ENCODE measurements at regions not wholly inside any gene's neighbourhood (a gene's known extent, or its start where the extent isn't known, plus 50 kb on each side); places are given as distances from the start of the nearest gene placed in this dataset.

DNA sequence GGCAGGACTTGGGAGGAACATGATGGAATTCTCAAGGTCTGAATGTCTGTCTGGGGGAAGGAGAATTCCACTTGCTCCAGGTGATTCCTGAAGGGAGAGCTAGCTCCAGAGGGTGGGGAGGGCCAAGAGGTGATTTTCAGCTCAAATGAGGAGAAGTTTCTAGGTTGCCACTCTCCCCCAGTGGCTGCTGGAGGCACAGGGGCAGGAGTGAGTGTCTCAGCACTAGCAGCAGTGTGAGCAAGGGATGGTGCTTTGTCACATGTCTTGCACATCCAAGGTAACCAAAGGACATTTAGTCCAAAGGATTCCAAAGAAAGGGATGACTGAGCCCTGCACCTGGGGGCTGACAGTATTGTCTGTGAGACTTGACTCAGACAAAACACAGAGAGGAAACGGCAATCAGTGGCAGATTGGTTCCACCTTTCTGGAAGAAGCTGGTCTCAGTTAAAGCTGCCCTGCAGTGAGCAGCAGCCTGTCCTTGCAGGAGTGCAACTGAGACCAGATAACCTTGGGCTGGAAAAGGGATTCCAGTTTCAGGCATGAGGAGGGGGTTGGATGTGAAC, 51.2 kb upstream of the PCBD1 start:
- no peak for DNase-seq (ENCODE audit: low read depth)
- no peak overlapping the region for H3K4me3 ChIP-seq (ENCODE audit: low read depth, low read length)

DNA sequence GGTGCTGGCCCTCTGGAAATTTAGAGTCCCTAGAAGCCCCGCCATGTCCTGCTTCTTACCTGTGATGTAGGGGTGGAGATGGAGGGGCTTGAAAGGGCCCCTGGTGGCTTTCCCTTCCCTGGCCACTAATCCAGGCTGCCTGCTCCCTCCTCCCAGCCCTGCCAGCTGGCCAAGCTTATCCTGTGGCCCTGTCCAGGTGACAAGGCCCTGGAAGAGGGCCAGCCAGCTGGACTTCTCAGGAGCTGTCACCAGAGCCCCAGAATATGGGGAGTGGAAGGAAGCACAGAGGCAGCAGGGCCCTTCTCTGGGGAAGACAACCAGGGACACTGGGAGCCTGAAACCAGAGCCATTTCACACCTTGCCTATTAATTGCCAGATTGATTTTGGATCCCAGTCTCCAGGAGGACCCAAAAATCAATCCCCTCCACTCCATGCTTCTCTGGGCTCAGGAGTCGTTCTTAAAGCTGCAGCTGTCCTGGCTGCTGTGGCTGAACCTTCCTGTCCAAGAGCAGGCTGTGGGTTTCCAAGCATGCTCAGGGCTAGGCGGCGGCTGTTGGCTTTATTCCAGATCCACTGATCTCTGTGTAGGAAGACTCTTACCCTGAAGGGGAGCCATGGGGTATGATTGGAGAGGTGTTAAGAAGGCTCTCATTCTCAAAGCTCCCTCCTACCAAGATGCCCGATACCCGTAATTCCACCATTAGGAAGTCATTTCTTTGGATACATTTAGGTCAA, 52.6 kb upstream of the PCBD1 start:
- no peak overlapping the region for H3K4me3 ChIP-seq (ENCODE audit: low read depth, low read length)
- DNase-seq (ENCODE audit: low read depth) = peak; percentile 4

DNA sequence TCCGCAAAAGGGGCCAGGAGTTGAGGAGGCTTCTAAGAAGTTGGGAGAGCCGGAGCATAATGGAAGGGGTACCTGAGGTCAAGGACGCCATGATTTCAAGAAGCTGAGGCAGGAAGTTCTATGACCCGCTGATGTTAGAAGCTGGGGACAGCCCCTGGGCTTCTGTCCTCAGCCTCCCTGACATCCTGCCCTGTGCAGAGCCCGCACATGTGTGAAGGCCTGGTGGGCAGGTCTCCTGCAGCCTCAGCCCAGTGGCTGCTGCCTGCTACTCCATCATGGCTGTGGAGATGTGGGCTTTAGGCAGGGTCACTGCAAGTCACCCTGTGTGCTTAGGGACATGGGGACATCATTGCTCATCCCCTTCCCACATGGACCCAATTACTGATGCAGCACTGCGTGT, 53.8 kb upstream of the PCBD1 start:
- no peak for DNase-seq (ENCODE audit: low read depth)
- no peak overlapping the region for H3K4me3 ChIP-seq (ENCODE audit: low read depth, low read length)

DNA sequence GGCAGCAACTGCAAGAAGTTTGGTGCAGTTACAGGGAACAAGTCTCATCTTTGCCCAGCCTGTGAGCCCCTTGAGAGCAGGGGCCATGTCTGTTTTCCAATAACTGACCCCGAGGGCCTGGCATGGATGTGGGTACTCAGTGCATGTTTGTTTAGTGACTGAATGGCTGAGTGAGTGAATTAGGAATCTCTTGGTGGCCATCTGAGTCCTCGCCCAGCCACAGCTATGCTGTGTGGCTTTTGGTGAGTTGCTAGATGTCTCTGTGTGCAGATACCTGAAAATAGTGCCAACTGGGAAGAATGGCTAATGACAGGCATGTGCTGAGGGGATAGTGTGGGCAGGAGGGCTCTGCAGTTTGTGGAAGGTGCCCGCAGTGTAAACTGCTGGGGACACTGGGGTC, 54.4 kb upstream of the PCBD1 start:
- no peak overlapping the region for H3K4me3 ChIP-seq (ENCODE audit: low read depth, low read length)
- no peak for DNase-seq (ENCODE audit: low read depth)

DNA sequence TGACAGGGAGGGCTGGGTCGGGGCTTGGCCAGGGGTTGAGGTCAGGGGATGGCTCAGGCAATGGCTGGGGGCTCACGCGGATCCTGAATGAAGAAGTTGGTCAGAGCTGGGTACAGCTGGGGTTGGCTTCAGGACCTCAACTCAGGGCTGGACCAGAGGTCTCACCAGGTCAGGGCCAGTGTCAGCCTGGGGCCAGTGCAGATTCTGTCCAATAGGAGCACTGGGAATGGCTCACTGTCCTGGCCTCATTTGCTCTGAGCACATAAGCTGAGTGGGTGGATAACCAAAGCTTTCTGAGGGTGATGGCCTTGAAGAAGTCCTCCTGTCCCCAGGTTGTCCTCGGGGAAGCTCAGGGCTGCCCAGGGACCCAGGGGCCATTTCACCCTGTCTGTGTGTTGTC, 54.9 kb upstream of the PCBD1 start:
- H3K4me3 ChIP-seq (ENCODE audit: low read depth, low read length) = no peak overlapping the region
- no peak for DNase-seq (ENCODE audit: low read depth)

DNA sequence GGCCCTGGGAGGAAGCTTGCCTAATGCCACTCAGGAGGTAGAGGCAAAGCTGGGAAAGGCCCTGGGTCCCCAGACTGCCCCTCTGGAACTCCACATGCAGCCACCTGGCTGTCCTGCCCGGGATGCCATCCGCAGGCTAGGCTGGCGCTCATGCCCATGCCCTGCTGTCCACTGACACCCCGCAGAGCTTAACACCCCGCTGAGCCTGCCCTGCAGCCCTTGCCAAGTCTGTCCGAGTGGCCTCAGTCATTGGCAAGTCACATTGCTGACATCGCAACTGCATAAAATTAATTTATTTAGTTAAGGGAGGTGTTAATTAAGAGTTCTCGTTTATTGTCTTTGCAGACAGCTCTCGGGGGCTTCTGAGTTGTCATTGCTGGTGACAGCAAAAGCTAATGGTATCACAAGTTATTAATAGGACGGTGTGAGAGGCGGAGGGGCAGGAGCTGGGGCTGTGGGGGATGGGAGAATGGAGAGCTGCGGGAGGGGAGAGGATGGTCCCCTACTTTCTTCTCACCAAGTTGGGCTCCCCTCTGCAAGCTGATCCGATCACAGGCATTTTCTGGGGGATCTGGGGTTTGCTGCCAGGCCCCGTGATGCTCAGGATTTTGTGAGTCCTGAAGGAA, 55.6 kb upstream of the PCBD1 start:
- H3K4me3 ChIP-seq (ENCODE audit: low read depth, low read length) = no peak overlapping the region
- no peak for DNase-seq (ENCODE audit: low read depth)

DNA sequence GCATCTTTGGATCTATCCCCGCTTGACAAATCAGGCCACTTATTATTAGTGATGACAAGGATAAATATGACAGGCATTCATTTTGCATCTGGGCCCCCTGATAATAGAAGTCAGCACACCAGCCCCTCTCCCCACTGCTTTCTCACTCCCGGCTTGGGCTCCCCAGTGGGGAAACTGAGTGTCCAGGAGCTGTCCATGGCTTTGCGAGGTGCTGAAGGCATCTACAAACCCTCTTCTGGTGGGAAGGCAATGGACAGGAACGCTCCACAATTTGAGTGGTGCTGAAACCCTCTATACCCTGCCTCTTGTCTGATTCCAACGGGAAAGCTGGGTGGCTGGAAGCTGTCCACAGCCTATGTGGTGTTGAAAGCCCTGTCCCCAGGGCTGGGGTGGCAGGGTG, 61.7 kb upstream of the PCBD1 start:
- DNase-seq (ENCODE audit: low read depth) = no peak
- no peak overlapping the region for H3K4me3 ChIP-seq (ENCODE audit: low read depth, low read length)

DNA sequence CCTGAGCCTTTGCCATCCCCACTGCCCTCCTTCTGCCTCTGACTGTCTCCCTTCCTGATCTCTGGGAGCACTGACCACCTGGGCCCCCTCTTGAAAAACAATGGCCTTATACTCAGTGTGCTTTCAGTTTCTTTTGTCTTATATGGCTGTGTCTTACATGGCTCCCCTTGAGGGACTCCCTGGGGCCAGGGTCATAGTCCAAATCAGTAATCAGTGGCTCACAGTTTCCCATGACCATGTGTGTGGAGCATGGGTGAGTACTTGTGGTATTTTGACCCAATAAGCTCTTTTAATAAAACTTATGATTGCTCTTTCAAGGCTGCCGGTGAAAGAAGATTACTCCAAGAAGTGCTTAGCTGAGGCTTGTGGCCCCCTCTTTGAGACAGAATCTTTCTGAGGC, 62.4 kb upstream of the PCBD1 start:
- no peak overlapping the region for H3K4me3 ChIP-seq (ENCODE audit: low read depth, low read length)
- no peak for DNase-seq (ENCODE audit: low read depth)

DNA sequence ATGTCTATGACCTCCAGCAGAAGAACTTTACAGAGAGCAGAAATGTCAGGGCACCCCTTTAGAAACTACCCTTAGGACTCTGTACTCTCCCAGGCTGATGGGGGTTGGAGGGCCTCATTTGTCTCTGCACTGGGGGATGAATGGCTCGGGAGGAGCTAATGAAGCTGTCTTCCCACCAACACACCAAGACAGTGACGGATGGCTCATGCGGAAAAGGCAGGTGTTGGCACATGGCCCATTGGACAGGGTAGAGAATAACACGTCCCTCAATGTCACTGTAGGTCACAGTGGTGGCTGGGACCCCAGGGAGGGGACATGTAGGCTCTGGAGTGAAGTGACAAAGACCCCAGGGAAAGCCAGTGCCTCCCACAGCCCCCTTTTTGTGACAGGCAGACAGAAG, 64.0 kb upstream of the PCBD1 start:
- no peak overlapping the region for H3K4me3 ChIP-seq (ENCODE audit: low read depth, low read length)
- no peak for DNase-seq (ENCODE audit: low read depth)

DNA sequence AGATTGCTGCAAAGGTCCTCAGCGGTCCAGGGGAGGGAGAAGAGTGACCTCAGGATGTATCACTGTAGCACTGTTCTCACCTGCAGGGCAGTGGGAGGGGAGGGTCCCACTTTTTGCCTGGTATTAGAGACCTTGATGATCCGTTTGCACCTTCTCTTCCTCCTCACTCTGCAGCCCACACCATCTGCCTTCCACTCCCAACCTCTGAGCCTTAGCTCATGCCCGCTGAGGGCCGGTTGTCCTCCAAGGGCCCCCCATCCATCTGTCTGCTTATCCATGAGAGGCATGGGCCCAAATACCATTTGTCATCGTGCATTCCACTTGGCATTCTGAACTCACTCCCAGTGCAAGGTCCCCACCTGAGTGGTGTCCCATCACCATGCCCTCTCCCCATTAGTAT, 64.6 kb upstream of the PCBD1 start:
- H3K4me3 ChIP-seq (ENCODE audit: low read depth, low read length) = no peak overlapping the region
- no peak for DNase-seq (ENCODE audit: low read depth)

DNA sequence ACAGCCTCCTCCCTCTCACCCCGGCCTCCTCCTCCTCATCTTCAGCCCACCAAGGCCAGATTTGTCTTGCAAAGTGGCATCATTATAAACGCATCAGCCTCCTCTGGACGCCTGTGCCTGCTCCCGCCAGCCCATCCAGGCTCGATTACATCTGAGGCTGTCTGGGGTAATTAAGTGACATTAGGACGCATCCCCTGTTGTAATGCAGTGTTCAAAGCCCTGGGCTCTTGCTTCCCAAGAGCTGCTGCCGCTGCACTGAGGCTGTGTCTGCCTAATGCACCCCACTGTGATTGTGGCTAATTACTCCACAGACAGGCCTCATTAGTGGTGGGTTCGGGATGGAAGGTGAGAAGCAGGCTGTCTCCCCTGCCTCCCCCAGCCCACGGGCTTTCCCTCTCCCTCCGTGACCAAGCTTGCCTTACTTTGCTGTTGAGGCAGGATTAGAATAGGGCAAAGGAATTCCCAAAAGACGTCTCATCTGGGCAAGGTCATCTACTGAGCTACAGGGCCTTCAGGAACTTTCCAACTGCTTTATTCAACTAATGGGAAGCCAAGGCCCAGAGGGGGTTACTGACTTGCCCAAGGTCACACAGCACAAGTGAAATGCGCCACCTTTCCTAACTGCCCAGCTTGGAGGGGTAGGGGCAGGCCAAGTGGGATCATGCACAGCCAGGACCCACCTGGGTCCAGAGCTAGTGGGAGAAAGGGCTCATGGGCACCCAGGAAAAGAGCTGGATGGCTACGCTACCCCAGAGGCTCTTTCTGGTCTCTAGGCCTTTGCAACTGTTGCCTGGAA, 66.2 kb upstream of the PCBD1 start:
- H3K4me3 ChIP-seq (ENCODE audit: low read depth, low read length) = no peak overlapping the region
- DNase-seq (ENCODE audit: low read depth) = no peak

DNA sequence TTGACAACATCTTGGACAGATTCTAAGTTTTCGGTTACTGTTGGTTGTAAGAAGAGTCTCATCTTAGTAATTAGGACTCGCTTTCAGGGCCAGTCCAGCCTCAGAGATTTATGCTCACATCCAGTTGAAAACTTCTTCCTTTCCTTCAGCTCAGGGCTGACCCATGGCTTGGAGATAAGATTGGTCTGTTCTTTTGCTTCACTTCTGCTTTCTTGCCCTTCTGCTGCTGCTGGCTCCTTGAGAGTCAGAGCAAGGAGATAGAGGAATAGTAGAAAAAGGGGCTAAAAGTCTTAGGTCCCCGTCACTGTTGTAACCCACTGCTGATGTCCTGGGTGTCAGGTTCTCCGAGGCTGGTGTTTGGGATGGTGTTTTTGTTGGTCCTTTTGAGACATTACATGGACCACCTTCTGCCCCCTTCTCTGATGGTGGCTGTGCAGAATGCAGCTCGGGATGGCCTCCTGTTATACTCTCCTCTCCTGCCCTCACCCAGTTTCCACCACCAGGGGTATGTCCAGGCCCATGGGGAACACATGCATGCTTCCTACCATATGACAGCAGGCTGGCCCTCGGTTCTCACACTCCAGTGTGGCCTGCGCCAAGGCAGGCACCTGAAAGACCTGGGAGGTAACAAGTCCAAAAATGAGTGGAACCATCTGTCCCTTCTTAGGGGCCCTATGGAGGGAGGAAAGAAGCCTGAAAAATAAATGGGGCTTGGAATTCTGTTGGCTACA, 67.8 kb upstream of the PCBD1 start:
- DNase-seq (ENCODE audit: low read depth) = no peak
- H3K4me3 ChIP-seq (ENCODE audit: low read depth, low read length) = no peak overlapping the region

DNA sequence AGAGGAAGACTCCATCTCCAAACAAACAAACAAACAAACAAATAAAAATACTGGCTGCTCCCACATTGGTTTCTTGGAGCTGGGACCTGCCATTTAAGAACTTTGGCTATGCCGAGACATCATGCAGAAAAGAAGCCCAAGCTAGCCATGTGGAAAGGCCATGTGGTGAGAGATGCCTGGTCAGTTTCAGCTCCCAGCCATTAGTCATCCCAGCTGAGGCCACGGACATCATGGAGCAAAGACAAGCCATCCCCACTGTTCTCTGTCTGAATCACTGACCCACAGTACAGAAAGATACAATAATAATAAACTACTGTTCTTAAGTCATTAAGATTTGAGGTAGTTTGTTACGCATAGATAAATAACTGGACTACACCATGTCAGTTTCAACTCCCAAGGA, 70.0 kb upstream of the PCBD1 start:
- H3K4me3 ChIP-seq (ENCODE audit: low read depth, low read length) = no peak overlapping the region
- no peak for DNase-seq (ENCODE audit: low read depth)

DNA sequence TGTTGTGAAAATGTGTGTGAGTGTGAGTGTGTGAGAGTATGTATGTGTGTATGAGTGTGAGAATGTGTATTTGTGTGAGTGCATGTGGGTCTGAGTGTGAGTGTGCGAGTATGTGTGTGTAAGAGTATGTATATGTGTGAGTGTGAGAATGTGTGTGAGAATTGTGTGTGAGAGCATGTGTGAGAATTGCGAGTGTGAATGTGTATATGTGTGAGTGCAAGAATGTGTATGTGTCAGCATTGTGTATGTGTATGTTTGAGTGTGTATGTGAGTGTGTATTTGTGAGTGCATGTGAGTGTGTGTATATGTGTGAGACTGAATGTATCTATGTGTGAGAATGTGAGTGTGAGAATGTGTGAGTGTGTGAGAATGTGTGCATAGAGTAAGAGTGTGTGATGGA, 72.0 kb upstream of the PCBD1 start:
- H3K4me3 ChIP-seq (ENCODE audit: low read depth, low read length) = no peak overlapping the region
- DNase-seq (ENCODE audit: low read depth) = no peak

DNA sequence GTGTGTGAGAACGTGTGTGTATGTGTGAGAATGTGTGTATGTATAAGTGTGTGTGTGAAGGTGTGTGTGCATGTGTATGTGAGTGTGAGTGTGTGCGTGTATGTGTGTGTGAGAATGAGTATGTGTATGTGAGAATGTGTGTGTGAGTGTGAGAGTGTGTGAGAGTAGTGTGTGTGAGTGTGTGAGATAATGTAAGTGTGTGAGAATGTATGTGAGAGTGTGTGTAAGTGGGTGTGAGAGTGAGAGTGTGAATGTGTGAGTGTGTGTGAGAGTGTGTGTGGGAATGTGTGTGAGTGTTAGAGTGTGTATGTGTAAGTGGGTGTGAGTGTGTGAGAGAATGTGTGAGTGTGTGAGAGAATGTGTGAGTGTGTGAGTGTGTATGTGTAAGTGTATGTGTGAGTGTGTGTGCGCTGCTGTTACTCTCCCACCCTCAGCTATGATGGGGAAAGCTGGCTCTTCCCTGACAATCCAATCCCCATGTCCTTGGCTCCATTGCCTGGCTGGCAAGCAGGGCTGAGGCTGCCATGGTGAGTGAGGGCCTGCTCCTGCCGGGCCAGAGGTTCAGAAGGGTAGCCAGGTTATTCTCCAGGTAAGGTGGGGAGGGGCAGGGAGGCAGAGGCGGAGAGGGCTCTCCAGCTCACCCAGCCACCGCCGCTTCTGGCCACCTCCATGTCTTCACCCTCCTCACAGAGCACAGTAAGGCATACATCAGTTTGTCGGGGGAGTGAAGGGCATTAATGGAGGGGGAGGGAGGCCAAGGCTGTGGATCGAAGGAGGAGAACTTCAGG, 72.6 kb upstream of the PCBD1 start:
- DNase-seq (ENCODE audit: low read depth) = no peak

DNA sequence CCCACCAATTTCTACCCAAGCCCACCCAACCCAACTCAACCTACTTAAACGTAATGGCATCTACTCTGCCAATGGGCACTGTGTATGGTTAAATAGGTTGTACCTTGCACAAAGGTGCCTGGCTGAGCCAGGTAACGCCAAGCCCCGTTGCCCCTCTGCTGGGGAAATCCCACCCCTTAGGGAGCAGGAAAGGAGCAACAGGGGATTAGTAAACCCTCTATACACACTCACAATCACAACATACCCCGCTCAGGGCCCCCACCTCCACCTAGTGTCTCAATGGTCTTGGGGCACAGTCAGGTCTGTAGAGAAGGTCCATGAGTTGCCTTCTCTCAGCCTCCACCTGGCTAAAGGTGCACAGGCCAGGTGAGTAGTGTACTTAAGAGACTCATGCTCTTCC, 74.3 kb upstream of the PCBD1 start:
- no peak for DNase-seq (ENCODE audit: low read depth)
- no peak overlapping the region for H3K4me3 ChIP-seq (ENCODE audit: low read depth, low read length)

More for the DNA sequence above, 72.6 kb upstream of the PCBD1 start:
- no peak overlapping the region for H3K4me3 ChIP-seq (ENCODE audit: low read depth, low read length)

DNA sequence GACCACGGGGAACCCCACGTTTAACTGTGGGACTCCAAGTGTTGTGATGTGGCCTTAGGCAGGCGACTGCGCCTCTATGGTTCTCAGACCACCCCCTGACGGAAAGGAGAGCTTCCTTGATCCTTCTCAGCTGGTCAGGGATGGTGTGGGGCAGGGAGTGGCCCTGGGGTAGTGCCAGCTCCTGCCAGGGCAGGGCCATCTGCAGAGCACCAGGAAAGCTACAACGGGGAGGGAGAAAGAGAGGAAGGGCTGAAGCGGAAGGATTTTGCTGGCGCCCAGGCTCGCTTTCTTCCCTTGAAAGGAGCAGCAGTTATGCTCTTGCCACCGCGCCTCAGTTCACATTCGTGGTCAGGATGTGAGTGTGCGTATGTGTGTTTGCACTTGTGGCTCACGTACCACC, 74.9 kb upstream of the PCBD1 start:
- no peak for DNase-seq (ENCODE audit: low read depth)
- H3K4me3 ChIP-seq (ENCODE audit: low read depth, low read length) = no peak overlapping the region

DNA sequence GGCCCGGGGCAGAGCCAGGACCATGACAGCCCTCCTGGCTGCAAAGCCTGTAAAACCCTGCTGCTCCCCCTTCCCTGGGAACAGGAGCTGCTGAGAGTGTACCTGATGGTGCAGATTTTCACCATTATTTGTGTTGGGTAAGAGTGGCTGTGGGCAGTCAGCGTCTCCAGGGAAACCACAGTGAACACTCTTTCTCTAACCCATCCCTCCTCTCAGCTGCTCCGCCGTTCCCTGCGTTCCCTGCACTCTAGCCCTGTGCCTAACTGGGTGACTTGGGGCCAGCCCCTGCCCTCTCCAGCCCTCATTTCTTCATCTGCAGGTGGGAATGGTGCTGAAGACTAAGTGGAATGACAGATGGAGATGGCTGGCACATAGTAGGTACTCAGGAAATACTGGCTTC, 75.9 kb upstream of the PCBD1 start:
- H3K4me3 ChIP-seq (ENCODE audit: low read depth, low read length) = no peak overlapping the region
- no peak for DNase-seq (ENCODE audit: low read depth)

DNA sequence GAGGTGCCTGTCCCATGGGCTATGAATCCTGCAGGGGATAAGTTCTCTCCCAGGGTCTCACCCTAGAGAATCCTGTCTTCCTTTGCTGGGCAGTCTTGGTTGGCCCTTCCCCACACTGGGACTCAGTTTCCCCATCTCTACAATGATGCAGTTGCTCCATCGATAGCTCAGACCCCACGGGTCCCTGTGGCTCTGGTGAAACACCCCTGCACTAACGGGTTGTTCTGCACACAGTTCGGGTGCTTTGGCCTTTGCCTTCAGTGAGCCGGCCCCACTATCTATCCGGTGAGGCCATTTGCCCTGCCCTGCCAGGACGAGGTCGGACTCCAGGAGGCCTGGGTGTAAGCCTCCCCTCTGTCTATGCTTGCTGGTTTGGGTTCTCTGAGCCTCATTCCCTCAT, 76.5 kb upstream of the PCBD1 start:
- DNase-seq (ENCODE audit: low read depth) = no peak
- H3K4me3 ChIP-seq (ENCODE audit: low read depth, low read length) = no peak overlapping the region

All from skeletal muscle cell (primary cell).